GM12878 (cell line): ENCODE measurements at regions not wholly inside any gene's neighbourhood (a gene's known extent, or its start where the extent isn't known, plus 50 kb on each side); places are given as distances from the start of the nearest gene placed in this dataset.

Source experiments
- ATAC-seq: fragments of 200-7000 bp; cut with Tn5 transposase; 3 replicates; pipeline ENCODE4 v1.9.1; 2020; ENCODE audit warnings: mild to moderate bottlenecking, moderate library complexity
- BruUV-seq: library from RNA; stranded (reverse); fragments of 400-500 nt; replicated peaks from 2 replicates; lab custom pipeline; 2021; lab: Mats Ljungman, UMichigan
- CTCF ChIA-PET: fragments of 300-600 bp; sonication (Branson Sonifier 250); formaldehyde crosslinking; extraction: SDS; loops from one replicate; lab custom pipeline; 2021; ENCODE audit warnings: inconsistent platforms; lab: Yijun Ruan, JAX
- POLR2A ChIA-PET: fragments of 350-600 bp; formaldehyde crosslinking; extraction: SDS; loops from one replicate; lab custom pipeline; 2021; ENCODE audit warnings: inconsistent platforms; lab: Charles Lee
- RAD21 ChIA-PET: fragments of 300-600 bp; sonication (Branson Sonifier 250); formaldehyde crosslinking; loops from one replicate; lab custom pipeline; 2023; ENCODE audit warnings: antibody characterized with exemption; ENCODE audit not compliant: unreplicated experiment; lab: Charles Lee
- SMC1A ChIA-PET: fragments of 300-600 bp; sonication (Branson Sonifier 250); formaldehyde crosslinking; loops from one replicate; lab custom pipeline; 2023; ENCODE audit not compliant: unreplicated experiment, uncharacterized antibody; lab: Charles Lee
- DNase-seq: peaks from one replicate; pipeline ENCODE4 v3.0.0-alpha.2; 2011; ENCODE audit warnings: low read depth, low spot score
- FAIRE-seq: peaks from 3 replicates; lab custom pipeline; 2011; peaks lifted over from hg19 to GRCh38; lab: Jason Lieb, UNC
- H2AFZ ChIP-seq: 2 replicates; pipeline ENCODE4 v1.6.0; 2011; ENCODE audit warnings: low read depth, low read length, control low read depth; ENCODE audit not compliant: control insufficient read depth
- H3K27ac ChIP-seq: 2 replicates; pipeline ENCODE4 v1.5.1; 2011; ENCODE audit warnings: control low read depth; ENCODE audit not compliant: control insufficient read depth, insufficient read depth
- H3K27me3 ChIP-seq, 2 experiments: replicated peaks in 1 of 2; 2 replicates each; pipeline versions ENCODE4 v1.6.0 to v1.6.1; 2011; ENCODE audit warnings: low read length in 1 of 2; ENCODE audit not compliant: control insufficient read depth in 2 of 2, insufficient read depth in 2 of 2
- H3K36me3 ChIP-seq, 2 experiments: 2 replicates each; pipeline ENCODE4 v1.5.1; 2011; ENCODE audit warnings: low read length in 1 of 2; ENCODE audit not compliant: control insufficient read depth in 2 of 2, insufficient read depth in 2 of 2
- H3K4me1 ChIP-seq: 2 replicates; pipeline ENCODE4 v1.6.1; 2011; ENCODE audit warnings: mild to moderate bottlenecking, low read length, moderate library complexity, mixed read lengths; ENCODE audit not compliant: control insufficient read depth, insufficient read depth
- H3K4me2 ChIP-seq: 2 replicates; pipeline ENCODE4 v1.6.0; 2011; ENCODE audit warnings: control low read depth; ENCODE audit not compliant: control insufficient read depth, insufficient read depth
- H3K4me3 ChIP-seq: fragments of 200-600 bp; sonication (generic); 2 replicates; pipeline ENCODE4 v1.5.1; 2016
- H3K79me2 ChIP-seq: 2 replicates; pipeline ENCODE4 v1.6.0; 2011; ENCODE audit warnings: low read length; ENCODE audit not compliant: control insufficient read depth, insufficient read depth
- H3K9ac ChIP-seq: 2 replicates; pipeline ENCODE4 v1.8.0; 2011; ENCODE audit warnings: low read length, control low read depth, mixed read lengths; ENCODE audit not compliant: control insufficient read depth, insufficient read depth
- H3K9me3 ChIP-seq: replicated peaks from 3 replicates; pipeline ENCODE4 v1.5.1; 2011; ENCODE audit warnings: mild to moderate bottlenecking, low read length; ENCODE audit not compliant: control insufficient read depth, insufficient read depth
- H4K20me1 ChIP-seq: 2 replicates; pipeline ENCODE4 v1.6.0; 2011; ENCODE audit not compliant: control insufficient read depth, insufficient read depth
- BHLHE40 ChIP-seq, 2 experiments: fragments of 450-650 bp in 1 of 2; IDR thresholded peaks; 2 replicates each; pipeline ENCODE4 v1.6.1; 2011 to 2017; ENCODE audit warnings: low read depth in 2 of 2, borderline replicate concordance in 1 of 2, improper control_type of control experiment in 1 of 2, low read length in 1 of 2, mild to moderate bottlenecking in 1 of 2
- HDGF ChIP-seq: fragments of 450-650 bp; IDR thresholded peaks from 2 replicates; pipeline ENCODE4 v1.6.1; 2016; ENCODE audit warnings: antibody characterized with exemption
- IKZF2 ChIP-seq, 2 experiments: fragments of 450-650 bp; IDR thresholded peaks; 2 replicates each; pipeline ENCODE4 v1.6.1; 2017; ENCODE audit warnings: mild to moderate bottlenecking in 2 of 2, moderate library complexity in 2 of 2
- LARP7 ChIP-seq: fragments of 450-650 bp; IDR thresholded peaks from 2 replicates; pipeline ENCODE4 v1.6.1; 2017; ENCODE audit warnings: mild to moderate bottlenecking
- MEF2A ChIP-seq: IDR thresholded peaks from 2 replicates; pipeline ENCODE4 v1.6.1; 2011; ENCODE audit warnings: low read depth, mild to moderate bottlenecking, low read length, moderate library complexity; ENCODE audit not compliant: insufficient read depth
- MXI1 ChIP-seq: fragments of 150-350 bp; IDR thresholded peaks from 2 replicates; pipeline ENCODE4 v1.6.1; 2011; ENCODE audit warnings: low read depth, mild to moderate bottlenecking, inconsistent platforms, low read length, improper control_type of control experiment
- NR2F1 ChIP-seq: fragments of 450-650 bp; conservative IDR thresholded peaks from 2 replicates; pipeline ENCODE4 v1.6.1; 2017; ENCODE audit warnings: mild to moderate bottlenecking
- POLR2AphosphoS5 ChIP-seq: IDR thresholded peaks from 2 replicates; pipeline ENCODE4 v1.6.1; 2011; ENCODE audit warnings: mild to moderate bottlenecking, low read length, inconsistent platforms
- POU2F2 ChIP-seq: IDR thresholded peaks from 3 replicates; pipeline ENCODE4 v1.6.1; 2011; ENCODE audit warnings: low read depth, mild to moderate bottlenecking, low read length, borderline replicate concordance
- SREBF2 ChIP-seq: IDR thresholded peaks from 2 replicates; pipeline ENCODE4 v1.6.1; 2012; ENCODE audit warnings: mild to moderate bottlenecking, low read length
- STAT1 ChIP-seq: fragments of 450-650 bp; conservative IDR thresholded peaks from 2 replicates; pipeline ENCODE4 v1.6.1; 2014; ENCODE audit warnings: antibody characterized with exemption, mild to moderate bottlenecking
- TAF1 ChIP-seq: IDR thresholded peaks from 2 replicates; pipeline ENCODE4 v1.6.1; 2011; ENCODE audit warnings: mild to moderate bottlenecking, low read depth, low read length, borderline replicate concordance
- TCF3 ChIP-seq: IDR thresholded peaks from 2 replicates; pipeline ENCODE4 v1.6.1; 2012; ENCODE audit warnings: low read depth, mild to moderate bottlenecking, low read length, borderline replicate concordance; ENCODE audit not compliant: insufficient read depth
- in situ Hi-C: fragments of 300-500 bp; cut with MboI; formaldehyde crosslinking; loops from 9 replicates; pipeline ENCODE4 v1.14.3; 2018; ENCODE audit warnings: mixed read lengths
- intact Hi-C: fragments of 100-400 bp; cut with micrococcal nuclease; formaldehyde crosslinking; loops from one replicate; pipeline ENCODE4 v1.14.2; 2022; ENCODE audit not compliant: unreplicated experiment
- TF ChIP-seq, protein P1 (sequence below): fragments of 450-650 bp; formaldehyde crosslinking; IDR thresholded peaks from 2 replicates; pipeline ENCODE4 v1.4.0; 2020; ENCODE audit warnings: mild to moderate bottlenecking, moderate library complexity
- TF ChIP-seq, protein P2 (sequence below): IDR thresholded peaks from 2 replicates; pipeline ENCODE4 v1.6.1; 2011; ENCODE audit warnings: mild to moderate bottlenecking, low read depth, low read length, moderate library complexity; ENCODE audit not compliant: insufficient replicate concordance

GRCh38 chr2:226139759-226140158, 659.9 kb downstream of the IRS1 start:
- no peaks in the 10 kb centered on the region for H4K20me1 ChIP-seq
- no peaks in the 10 kb centered on the region for H3K36me3 ChIP-seq
- intact Hi-C loops, result no loop called here
- ChIA-PET SMC1A (interaction anchor here (0.8 kb wide), 1 partner anchor 21 kb away, joined by 3 read pairs; no protein-coding TSS in a partner anchor), POLR2A (no interaction called here), RAD21 (no interaction called here), CTCF (interaction anchor here (1.4 kb wide), 1 partner anchor 13 kb away, joined by 4 read pairs; no protein-coding TSS in a partner anchor)
- no peak overlapping the region for H3K27ac ChIP-seq
- H3K4me3 ChIP-seq, result no peak overlapping the region
- TF ChIP-seq MEF2A, result no peak
- no peak for TF ChIP-seq HDGF
- no peak for TF ChIP-seq MXI1
- no peak for TF ChIP-seq SREBF2
- no peak for TF ChIP-seq NR2F1
- no peak for TF ChIP-seq LARP7
- TF ChIP-seq TAF1, result no peak
- no peak for TF ChIP-seq BHLHE40 (IDR thresholded peaks at IDR 0.05; ENCODE audit: borderline replicate concordance in 1 of 2, low read depth in 2 of 2, low read length in 1 of 2)
- TF ChIP-seq, protein P1, sequence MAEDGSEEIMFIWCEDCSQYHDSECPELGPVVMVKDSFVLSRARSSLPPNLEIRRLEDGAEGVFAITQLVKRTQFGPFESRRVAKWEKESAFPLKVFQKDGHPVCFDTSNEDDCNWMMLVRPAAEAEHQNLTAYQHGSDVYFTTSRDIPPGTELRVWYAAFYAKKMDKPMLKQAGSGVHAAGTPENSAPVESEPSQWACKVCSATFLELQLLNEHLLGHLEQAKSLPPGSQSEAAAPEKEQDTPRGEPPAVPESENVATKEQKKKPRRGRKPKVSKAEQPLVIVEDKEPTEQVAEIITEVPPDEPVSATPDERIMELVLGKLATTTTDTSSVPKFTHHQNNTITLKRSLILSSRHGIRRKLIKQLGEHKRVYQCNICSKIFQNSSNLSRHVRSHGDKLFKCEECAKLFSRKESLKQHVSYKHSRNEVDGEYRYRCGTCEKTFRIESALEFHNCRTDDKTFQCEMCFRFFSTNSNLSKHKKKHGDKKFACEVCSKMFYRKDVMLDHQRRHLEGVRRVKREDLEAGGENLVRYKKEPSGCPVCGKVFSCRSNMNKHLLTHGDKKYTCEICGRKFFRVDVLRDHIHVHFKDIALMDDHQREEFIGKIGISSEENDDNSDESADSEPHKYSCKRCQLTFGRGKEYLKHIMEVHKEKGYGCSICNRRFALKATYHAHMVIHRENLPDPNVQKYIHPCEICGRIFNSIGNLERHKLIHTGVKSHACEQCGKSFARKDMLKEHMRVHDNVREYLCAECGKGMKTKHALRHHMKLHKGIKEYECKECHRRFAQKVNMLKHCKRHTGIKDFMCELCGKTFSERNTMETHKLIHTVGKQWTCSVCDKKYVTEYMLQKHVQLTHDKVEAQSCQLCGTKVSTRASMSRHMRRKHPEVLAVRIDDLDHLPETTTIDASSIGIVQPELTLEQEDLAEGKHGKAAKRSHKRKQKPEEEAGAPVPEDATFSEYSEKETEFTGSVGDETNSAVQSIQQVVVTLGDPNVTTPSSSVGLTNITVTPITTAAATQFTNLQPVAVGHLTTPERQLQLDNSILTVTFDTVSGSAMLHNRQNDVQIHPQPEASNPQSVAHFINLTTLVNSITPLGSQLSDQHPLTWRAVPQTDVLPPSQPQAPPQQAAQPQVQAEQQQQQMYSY (CRISPR knock-in tag), result no peak
- TF ChIP-seq POLR2AphosphoS5, result no peak
- no peak for TF ChIP-seq POU2F2
- no peak for TF ChIP-seq STAT1
- TF ChIP-seq, protein P2, sequence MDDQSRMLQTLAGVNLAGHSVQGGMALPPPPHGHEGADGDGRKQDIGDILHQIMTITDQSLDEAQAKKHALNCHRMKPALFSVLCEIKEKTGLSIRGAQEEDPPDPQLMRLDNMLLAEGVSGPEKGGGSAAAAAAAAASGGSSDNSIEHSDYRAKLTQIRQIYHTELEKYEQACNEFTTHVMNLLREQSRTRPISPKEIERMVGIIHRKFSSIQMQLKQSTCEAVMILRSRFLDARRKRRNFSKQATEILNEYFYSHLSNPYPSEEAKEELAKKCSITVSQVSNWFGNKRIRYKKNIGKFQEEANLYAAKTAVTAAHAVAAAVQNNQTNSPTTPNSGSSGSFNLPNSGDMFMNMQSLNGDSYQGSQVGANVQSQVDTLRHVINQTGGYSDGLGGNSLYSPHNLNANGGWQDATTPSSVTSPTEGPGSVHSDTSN, result no peak
- no peak for TF ChIP-seq IKZF2 (IDR thresholded peaks at IDR 0.05)
- TF ChIP-seq TCF3, result no peak
- no peaks in the 10 kb centered on the region for H3K79me2 ChIP-seq
- H3K4me2 ChIP-seq, result no peak overlapping the region
- ATAC-seq (no peak), DNase-seq (no peak), FAIRE-seq (no peak)
- BruUV-seq, result no TSS peak
- no peaks in the 10 kb centered on the region for H3K4me1 ChIP-seq
- H3K9ac ChIP-seq, result no peak overlapping the region
- no peak overlapping the region for H2AFZ ChIP-seq
- in situ Hi-C loops, result no loop called here
- H3K27me3 ChIP-seq, result no peaks in the 10 kb centered on the region
- H3K9me3 ChIP-seq, result no peaks in the 10 kb centered on the region
